BE2C (cell line): ENCODE measurements at regions not wholly inside any gene's neighbourhood (a gene's known extent, or its start where the extent isn't known, plus 50 kb on each side); places are given as distances from the start of the nearest gene placed in this dataset.

Source experiments
- DNase-seq: peaks from one replicate; pipeline ENCODE4 v3.0.0-alpha.2; 2020
- H3K27me3 ChIP-seq: fragments of 250-450 bp; sonication (Bioruptor Pico); 2 replicates; pipeline ENCODE4 v1.5.1; 2020; ENCODE audit warnings: mild to moderate bottlenecking
- H3K36me3 ChIP-seq: fragments of 250-450 bp; sonication (Bioruptor Pico); 2 replicates; pipeline ENCODE4 v1.5.1; 2020; ENCODE audit warnings: mild to moderate bottlenecking
- H3K4me1 ChIP-seq: fragments of 250-450 bp; sonication (Bioruptor Pico); 2 replicates; pipeline ENCODE4 v1.5.1; 2020
- H3K4me3 ChIP-seq: 2 replicates; pipeline ENCODE4 v1.5.1; 2011; ENCODE audit warnings: low read depth, low read length
- H3K9me3 ChIP-seq: fragments of 250-450 bp; sonication (Bioruptor Pico); 2 replicates; pipeline ENCODE4 v1.5.1; 2020
- CTCF ChIP-seq: IDR thresholded peaks from 2 replicates; pipeline ENCODE4 v1.5.1; 2012; ENCODE audit warnings: mild to moderate bottlenecking, low read depth, low read length

- no peak for TF ChIP-seq CTCF
- Histone ChIP-seq H3K27me3 (no peaks in the 10 kb centered on the region; the same call in 1 of the 2 replicates), H3K4me1 (no peaks in the 10 kb centered on the region; the same call in 1 of the 2 replicates), H3K4me3 (no peak overlapping the region), H3K9me3 (no peaks in the 10 kb centered on the region), H3K36me3 (no peaks in the 10 kb centered on the region)
- no peak for DNase-seq
Measured at GRCh38 chr12:89829434-89829975, 120.9 kb upstream of the ATP2B1 start.

- H3K4me1 ChIP-seq: no peaks in the 10 kb centered on the region; the same call in 1 of the 2 replicates
Measured at GRCh38 chr12:89828575-89828974, 119.9 kb upstream of the ATP2B1 start.

GRCh38 chr12:89827592-89827991 is 119.0 kb upstream of the ATP2B1 start:
- TF ChIP-seq CTCF: no peak
- Histone ChIP-seq H3K27me3 (no peaks in the 10 kb centered on the region), H3K4me3 (no peak overlapping the region), H3K9me3 (no peaks in the 10 kb centered on the region; the same call in 1 of the 2 replicates), H3K4me1 (no peaks in the 10 kb centered on the region; the same call in 1 of the 2 replicates), H3K36me3 (no peaks in the 10 kb centered on the region)
- DNase-seq: peak; percentile 20

More at GRCh38 chr12:89828575-89828974, 119.9 kb upstream of the ATP2B1 start:
- H3K36me3 ChIP-seq: no peaks in the 10 kb centered on the region
- H3K4me3 ChIP-seq: no peak overlapping the region
- H3K9me3 ChIP-seq: no peaks in the 10 kb centered on the region
- DNase-seq: no peak
- no peak for TF ChIP-seq CTCF
- H3K27me3 ChIP-seq: no peaks in the 10 kb centered on the region; the same call in 1 of the 2 replicates

- no peaks in the 10 kb centered on the region for H3K27me3 ChIP-seq
- no peaks in the 10 kb centered on the region for H3K36me3 ChIP-seq
- no peak for DNase-seq
- H3K9me3 ChIP-seq: no peaks in the 10 kb centered on the region; the same call in 1 of the 2 replicates
- no peaks in the 10 kb centered on the region; the same call in 1 of the 2 replicates for H3K4me1 ChIP-seq
- no peak overlapping the region for H3K4me3 ChIP-seq
- TF ChIP-seq CTCF: no peak
Measured at GRCh38 chr12:89826468-89826867, 117.8 kb upstream of the ATP2B1 start.

- H3K9me3 ChIP-seq: no peaks in the 10 kb centered on the region; the same call in 1 of the 2 replicates
- no peaks in the 10 kb centered on the region; the same call in 1 of the 2 replicates for H3K4me1 ChIP-seq
- no peak for DNase-seq
- H3K36me3 ChIP-seq: no peaks in the 10 kb centered on the region
- peak overlapping the region; percentile 18; the same call in 1 of the 2 replicates for H3K4me3 ChIP-seq
- no peaks in the 10 kb centered on the region for H3K27me3 ChIP-seq
- TF ChIP-seq CTCF: peak; percentile 21; the same call in 1 of the 2 replicates
Measured at GRCh38 chr12:89825591-89826449, 117.2 kb upstream of the ATP2B1 start.
